HEK293T (cell line): ENCODE measurements at regions not wholly inside any gene's neighbourhood (a gene's known extent, or its start where the extent isn't known, plus 50 kb on each side); places are given as distances from the start of the nearest gene placed in this dataset.

Experiments used
- CTCF ChIA-PET: fragments of 350-600 bp; formaldehyde crosslinking; extraction: SDS; loops from one replicate; lab custom pipeline; 2021; ENCODE audit warnings: antibody characterized with exemption, inconsistent platforms; lab: Yijun Ruan, JAX
- POLR2A ChIA-PET: fragments of 350-600 bp; formaldehyde crosslinking; extraction: SDS; loops from one replicate; lab custom pipeline; 2020; ENCODE audit warnings: antibody characterized with exemption, inconsistent platforms; lab: Yijun Ruan, JAX
- DNase-seq: peaks from one replicate; pipeline ENCODE4 v3.0.0; 2012; ENCODE audit warnings: mixed read lengths; ENCODE audit errors: extremely low spot score
- ARNT ChIP-seq: fragments of 450-650 bp; IDR thresholded peaks from 2 replicates; pipeline ENCODE4 v1.6.1; 2017; ENCODE audit warnings: mild to moderate bottlenecking
- BHLHE40 ChIP-seq: fragments of 450-650 bp; IDR thresholded peaks from 2 replicates; pipeline ENCODE4 v1.6.1; 2016; ENCODE audit warnings: mild to moderate bottlenecking, moderate library complexity, borderline replicate concordance
- CTBP1 ChIP-seq: fragments of 450-650 bp; IDR thresholded peaks from 2 replicates; pipeline ENCODE4 v1.6.1; 2016; ENCODE audit warnings: borderline replicate concordance
- ELF4 ChIP-seq: fragments of 450-650 bp; IDR thresholded peaks from 2 replicates; pipeline ENCODE4 v1.6.1; 2017; ENCODE audit warnings: antibody characterized with exemption
- FOXA1 ChIP-seq: fragments of 450-650 bp; IDR thresholded peaks from 2 replicates; pipeline ENCODE4 v1.6.1; 2016; ENCODE audit warnings: mild to moderate bottlenecking
- FOXK2 ChIP-seq: fragments of 450-650 bp; IDR thresholded peaks from 2 replicates; pipeline ENCODE4 v1.6.1; 2016; ENCODE audit warnings: mild to moderate bottlenecking
- FOXM1 ChIP-seq: fragments of 450-650 bp; IDR thresholded peaks from 2 replicates; pipeline ENCODE4 v1.6.1; 2017; ENCODE audit warnings: mild to moderate bottlenecking, borderline replicate concordance
- HDGF ChIP-seq: fragments of 450-650 bp; IDR thresholded peaks from 2 replicates; pipeline ENCODE4 v1.6.1; 2017; ENCODE audit warnings: antibody characterized with exemption, borderline replicate concordance
- L3MBTL2 ChIP-seq: fragments of 450-650 bp; conservative IDR thresholded peaks from 2 replicates; pipeline ENCODE4 v1.6.1; 2016; ENCODE audit warnings: mild to moderate bottlenecking
- LEF1 ChIP-seq: fragments of 450-650 bp; IDR thresholded peaks from 2 replicates; pipeline ENCODE4 v1.6.1; 2017; ENCODE audit warnings: mild to moderate bottlenecking, borderline replicate concordance
- NFRKB ChIP-seq: fragments of 450-650 bp; IDR thresholded peaks from 2 replicates; pipeline ENCODE4 v1.6.1; 2016; ENCODE audit warnings: mild to moderate bottlenecking, moderate library complexity
- SP1 ChIP-seq: fragments of 450-650 bp; IDR thresholded peaks from 2 replicates; pipeline ENCODE4 v1.6.1; 2017
- SUZ12 ChIP-seq: fragments of 450-650 bp; IDR thresholded peaks from 2 replicates; pipeline ENCODE4 v1.6.1; 2016; ENCODE audit warnings: mild to moderate bottlenecking
- TARDBP ChIP-seq: fragments of 450-650 bp; IDR thresholded peaks from 2 replicates; pipeline ENCODE4 v1.6.1; 2016
- ZNF384 ChIP-seq: fragments of 450-650 bp; IDR thresholded peaks from 2 replicates; pipeline ENCODE4 v1.6.1; 2016
- TF ChIP-seq, protein P1 (sequence below): fragments of 450-650 bp; IDR thresholded peaks from 2 replicates; pipeline ENCODE4 v1.6.1; 2016

- ChIA-PET POLR2A (no interaction called here), CTCF (no interaction called here)
- no peak for DNase-seq
- TF ChIP-seq HDGF = no peak
- no peak for TF ChIP-seq SUZ12
- no peak for TF ChIP-seq SP1
- TF ChIP-seq LEF1 = no peak
- no peak for TF ChIP-seq NFRKB
- no peak for TF ChIP-seq FOXM1
- TF ChIP-seq TARDBP = no peak
- no peak for TF ChIP-seq FOXA1
- no peak for TF ChIP-seq ZNF384
These were observed 1093.9 kb downstream of the AACS start for GRCh38 chr12:126159139-126159538.

GRCh38 chr12:126160912-126161311, 1095.7 kb downstream of the AACS start:
- ChIA-PET CTCF (no interaction called here), POLR2A (no interaction called here)
- TF ChIP-seq TARDBP (no peak), LEF1 (no peak), ELF4 (no peak), BHLHE40 (no peak), HDGF (no peak), SUZ12 (no peak), ZNF384 (no peak), L3MBTL2 (no peak), NFRKB (no peak), SP1 (no peak), FOXK2 (no peak), FOXA1 (no peak), CTBP1 (no peak), FOXM1 (no peak)
- TF ChIP-seq, protein P1, sequence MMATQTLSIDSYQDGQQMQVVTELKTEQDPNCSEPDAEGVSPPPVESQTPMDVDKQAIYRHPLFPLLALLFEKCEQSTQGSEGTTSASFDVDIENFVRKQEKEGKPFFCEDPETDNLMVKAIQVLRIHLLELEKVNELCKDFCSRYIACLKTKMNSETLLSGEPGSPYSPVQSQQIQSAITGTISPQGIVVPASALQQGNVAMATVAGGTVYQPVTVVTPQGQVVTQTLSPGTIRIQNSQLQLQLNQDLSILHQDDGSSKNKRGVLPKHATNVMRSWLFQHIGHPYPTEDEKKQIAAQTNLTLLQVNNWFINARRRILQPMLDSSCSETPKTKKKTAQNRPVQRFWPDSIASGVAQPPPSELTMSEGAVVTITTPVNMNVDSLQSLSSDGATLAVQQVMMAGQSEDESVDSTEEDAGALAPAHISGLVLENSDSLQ = no peak

DNA sequence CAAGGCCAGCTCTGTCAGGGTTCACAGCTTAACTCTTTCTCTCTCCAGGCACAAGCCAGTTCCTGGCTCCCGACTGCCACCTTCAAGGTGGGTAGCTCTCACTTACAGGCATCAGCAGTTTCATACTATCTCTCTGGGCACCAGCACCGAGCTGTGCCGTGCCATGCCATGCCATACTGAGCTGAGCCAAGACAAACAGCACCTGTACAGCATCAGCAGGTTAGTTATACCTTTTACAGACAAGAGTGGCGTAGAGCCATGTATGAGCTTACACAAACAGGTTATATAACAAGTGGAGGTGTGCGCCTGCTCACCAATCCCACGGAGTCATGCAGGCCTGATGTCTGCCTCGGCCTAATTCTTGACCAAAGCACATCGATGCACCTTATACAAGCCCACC, 1098.7 kb downstream of the AACS start:
- CTCF ChIA-PET = no interaction called here
- no peak for TF ChIP-seq FOXM1
- TF ChIP-seq L3MBTL2 = no peak
- TF ChIP-seq FOXK2 = no peak
- no peak for TF ChIP-seq ZNF384
- TF ChIP-seq SUZ12 = no peak
- no peak for TF ChIP-seq ELF4
- no peak for TF ChIP-seq FOXA1
- TF ChIP-seq LEF1 = no peak
- TF ChIP-seq SP1 = no peak
- no peak for TF ChIP-seq HDGF
- no peak for TF ChIP-seq BHLHE40
- no peak for TF ChIP-seq TARDBP
- no peak for TF ChIP-seq NFRKB
- TF ChIP-seq ARNT = no peak
- no peak for TF ChIP-seq CTBP1
- POLR2A ChIA-PET = no interaction called here
- no peak for DNase-seq

More at GRCh38 chr12:126160912-126161311, 1095.7 kb downstream of the AACS start:
- no peak for DNase-seq

DNA sequence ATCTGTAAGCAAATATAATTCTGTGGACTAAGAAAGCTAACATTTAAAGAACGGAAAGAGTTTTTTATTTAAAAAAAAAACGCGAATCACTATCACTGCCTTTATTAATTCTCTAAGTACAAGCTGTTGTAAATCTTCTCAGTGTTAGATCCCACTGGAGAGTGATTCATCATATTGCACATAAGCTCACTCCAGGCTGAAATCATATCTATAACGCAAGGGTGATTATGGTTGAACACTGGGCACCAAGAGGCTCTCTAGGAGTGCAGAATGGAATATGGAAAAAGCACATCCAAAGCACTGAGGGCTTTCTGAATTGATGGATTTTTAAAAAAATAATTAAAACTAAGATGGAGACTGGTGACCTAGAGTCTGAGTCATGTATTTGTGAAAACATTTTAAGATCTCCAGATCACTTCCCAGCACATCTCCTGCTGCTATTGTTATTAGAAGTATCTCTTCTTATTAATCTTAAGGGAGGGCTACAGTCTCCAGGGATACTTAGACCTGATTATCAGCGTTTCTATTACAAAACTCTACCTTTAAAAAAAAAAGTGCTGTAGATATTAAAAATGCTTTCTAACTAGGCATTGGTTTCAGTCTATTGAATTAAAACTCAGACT, 1106.8 kb downstream of the AACS start:
- ChIA-PET CTCF (no interaction called here), POLR2A (no interaction called here)
- TF ChIP-seq L3MBTL2 = no peak
- no peak for TF ChIP-seq FOXA1
- TF ChIP-seq CTBP1 = no peak
- no peak for TF ChIP-seq SUZ12
- TF ChIP-seq ELF4 = no peak
- TF ChIP-seq LEF1 = no peak
- TF ChIP-seq, protein P1 = no peak
- no peak for TF ChIP-seq FOXK2
- no peak for TF ChIP-seq BHLHE40
- TF ChIP-seq SP1 = no peak
- no peak for TF ChIP-seq HDGF
- no peak for TF ChIP-seq FOXM1
- no peak for TF ChIP-seq ARNT
- no peak for TF ChIP-seq NFRKB
- no peak for TF ChIP-seq TARDBP
- DNase-seq = no peak

DNA sequence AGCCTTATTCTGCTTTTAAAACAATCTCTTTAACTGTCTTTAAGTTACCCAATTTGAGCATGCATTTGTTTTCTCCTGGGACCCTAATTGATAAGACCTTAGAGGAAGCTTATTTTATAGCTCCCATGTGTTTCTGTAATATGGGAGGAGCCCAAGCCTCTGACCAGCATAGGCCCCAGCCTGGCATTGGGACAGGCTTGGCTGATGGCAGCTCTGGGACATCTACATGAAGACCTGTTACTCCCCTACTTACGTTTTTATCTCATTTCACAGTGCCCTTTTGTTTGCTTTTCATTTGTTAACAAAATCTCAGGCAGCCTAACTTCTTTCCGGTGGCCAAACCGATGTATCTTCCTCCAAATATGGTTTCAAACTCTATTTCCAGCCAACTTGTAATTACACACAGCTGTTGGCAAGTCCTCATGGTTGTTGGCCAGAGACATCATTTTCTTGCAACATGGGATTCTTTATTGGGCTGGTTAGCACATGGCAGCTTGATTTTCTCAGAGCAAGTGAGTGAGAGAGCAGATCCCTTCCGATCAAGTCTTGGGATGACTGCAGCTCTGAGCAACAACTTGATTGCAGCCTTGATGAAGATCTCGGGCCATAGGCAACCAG, 1117.5 kb downstream of the AACS start:
- DNase-seq = no peak
- ChIA-PET CTCF (no interaction called here), POLR2A (no interaction called here)
- TF ChIP-seq FOXM1 (no peak), SP1 (no peak), TARDBP (no peak), FOXK2 (no peak), SUZ12 (no peak)

DNA sequence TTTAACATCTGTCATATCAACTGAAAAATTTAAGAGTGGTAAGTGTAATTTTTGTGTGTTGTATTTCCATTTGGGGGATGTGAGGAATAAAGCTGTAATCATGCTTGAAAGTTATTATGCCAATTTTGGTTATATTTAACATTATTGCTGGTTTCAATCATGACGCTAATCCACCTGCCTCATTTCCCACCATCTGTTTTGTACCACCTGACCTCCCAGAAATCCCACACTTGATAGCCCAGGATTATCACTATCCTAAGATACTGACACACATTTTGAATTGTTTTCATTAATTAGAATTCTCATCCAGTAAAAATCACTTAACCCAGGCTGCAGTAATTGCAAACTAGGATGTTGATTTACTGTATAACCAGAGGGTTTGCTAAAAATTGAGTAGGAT, 1119.8 kb downstream of the AACS start:
- POLR2A ChIA-PET = no interaction called here
- TF ChIP-seq, protein P1 = no peak
- no peak for TF ChIP-seq BHLHE40
- no peak for TF ChIP-seq FOXA1
- no peak for TF ChIP-seq ELF4
- no peak for TF ChIP-seq SUZ12
- TF ChIP-seq SP1 = no peak
- TF ChIP-seq FOXM1 = no peak
- TF ChIP-seq ARNT = no peak
- TF ChIP-seq HDGF = no peak
- no peak for TF ChIP-seq ZNF384
- TF ChIP-seq L3MBTL2 = no peak
- TF ChIP-seq NFRKB = no peak
- CTCF ChIA-PET = no interaction called here
- no peak for DNase-seq
